HG03342 (cell line): ENCODE measurements at regions not wholly inside any gene's neighbourhood (a gene's known extent, or its start where the extent isn't known, plus 50 kb on each side); places are given as distances from the start of the nearest gene placed in this dataset.

Experiments
- ATAC-seq: cut with Tn5 transposase; IDR thresholded peaks from one replicate; pipeline ENCODE4 v1.9.1; 2021; ENCODE audit warnings: mild to moderate bottlenecking, moderate library complexity; ENCODE audit not compliant: unreplicated experiment

DNA sequence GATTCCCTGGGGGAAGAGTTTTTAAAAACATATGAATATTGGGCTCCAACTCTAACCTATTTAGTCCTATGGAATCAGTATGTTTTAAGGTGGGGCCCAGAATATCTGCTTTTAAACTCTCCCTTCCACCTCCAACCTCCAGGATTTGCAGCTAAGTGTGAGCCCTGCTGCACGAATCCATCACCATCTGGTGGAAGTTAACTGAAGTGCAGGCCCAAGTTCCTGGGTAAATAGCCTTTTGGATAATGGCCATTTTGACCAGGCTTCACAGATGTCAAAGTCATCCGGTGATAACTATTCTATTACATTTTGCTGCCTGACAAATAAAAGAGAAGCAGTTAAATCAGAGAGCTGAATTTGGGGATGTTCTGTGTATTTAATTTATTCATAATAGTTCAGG is 58.1 kb upstream of the RMST start:
- peak; percentile 97 for ATAC-seq

DNA sequence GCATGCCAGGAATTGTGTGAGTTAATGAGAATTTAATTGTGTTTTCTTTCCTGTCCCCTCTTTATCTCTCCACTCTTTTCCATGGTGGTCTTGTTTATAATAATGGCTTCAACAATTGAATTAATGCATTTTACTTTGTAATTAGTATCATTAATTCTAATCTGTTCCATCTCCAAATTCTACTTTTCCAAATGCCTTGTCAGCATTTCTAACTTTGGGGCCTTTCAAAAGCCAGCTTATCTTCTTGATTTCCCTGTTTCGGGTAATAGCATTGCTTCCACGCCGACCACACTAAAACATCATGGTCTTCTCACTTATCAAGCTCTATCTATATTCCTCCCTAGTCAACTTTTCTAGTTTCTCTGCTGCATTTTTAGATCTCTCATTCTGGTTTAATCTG is 54.2 kb upstream of the RMST start:
- no peak for ATAC-seq

DNA sequence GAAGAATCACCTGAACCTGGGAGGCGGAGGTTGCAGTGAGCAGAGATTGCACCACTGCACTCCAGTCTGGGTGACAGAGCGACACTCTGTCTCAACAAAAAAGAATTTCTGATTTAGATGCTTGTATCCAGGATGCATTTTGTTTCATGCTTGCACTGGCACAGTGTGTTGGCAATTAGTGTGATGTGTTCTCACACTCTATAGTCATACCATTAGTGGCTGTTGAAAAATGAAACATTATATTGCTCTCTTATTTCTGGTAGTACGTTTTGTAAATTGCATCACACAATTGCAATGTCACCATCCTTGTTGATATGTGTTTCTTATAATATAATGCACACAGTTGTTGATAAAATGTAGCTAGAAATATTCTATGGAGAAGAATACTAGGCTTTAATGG is 51.3 kb upstream of the RMST start:
- no peak for ATAC-seq
